OCI-LY7 (cell line): ENCODE measurements at regions not wholly inside any gene's neighbourhood (a gene's known extent, or its start where the extent isn't known, plus 50 kb on each side); places are given as distances from the start of the nearest gene placed in this dataset.

Experiments
- BruUV-seq: library from RNA; stranded (reverse); fragments of 400-500 nt; replicated peaks from 2 replicates; lab custom pipeline; 2021; lab: Mats Ljungman, UMichigan
- CTCF ChIA-PET: fragments of 300-600 bp; sonication (Branson Sonifier 250); formaldehyde crosslinking; loops from one replicate; lab custom pipeline; 2022; ENCODE audit warnings: antibody characterized with exemption; ENCODE audit not compliant: unreplicated experiment; lab: Charles Lee
- POLR2A ChIA-PET: fragments of 300-600 bp; sonication (Branson Sonifier 250); formaldehyde crosslinking; loops from one replicate; lab custom pipeline; 2022; ENCODE audit warnings: antibody characterized with exemption; lab: Charles Lee
- DNase-seq: peaks from one replicate; pipeline ENCODE4 v3.0.0-alpha.2; 2015; ENCODE audit warnings: low spot score
- H2AFZ ChIP-seq: fragments of 200-600 bp; sonication (generic), shearing (Covaris generic); 2 replicates; pipeline ENCODE4 v1.6.1; 2014; ENCODE audit warnings: mild to moderate bottlenecking, antibody characterized with exemption, low read length, moderate library complexity
- H3K27ac ChIP-seq: fragments of 200-600 bp; sonication (generic); 2 replicates; pipeline ENCODE4 v1.5.1; 2014; ENCODE audit warnings: mixed run types, low read depth, mild to moderate bottlenecking, moderate library complexity, low read length, inconsistent platforms; ENCODE audit not compliant: poor library complexity, severe bottlenecking
- H3K36me3 ChIP-seq: fragments of 200-600 bp; sonication (generic); 2 replicates; pipeline ENCODE4 v1.6.1; 2014; ENCODE audit warnings: mild to moderate bottlenecking, antibody characterized with exemption, low read length, moderate library complexity, mixed read lengths; ENCODE audit not compliant: insufficient read depth
- H3K4me1 ChIP-seq: fragments of 200-600 bp; sonication (generic); 2 replicates; pipeline ENCODE4 v1.5.1; 2014; ENCODE audit warnings: mild to moderate bottlenecking, low read length; ENCODE audit not compliant: insufficient read depth, poor library complexity, severe bottlenecking
- H3K4me2 ChIP-seq: fragments of 200-600 bp; sonication (generic); 2 replicates; pipeline ENCODE4 v1.6.1; 2014; ENCODE audit warnings: mild to moderate bottlenecking, low read length
- H3K4me3 ChIP-seq: fragments of 200-600 bp; sonication (generic); 2 replicates; pipeline ENCODE4 v1.5.1; 2014; ENCODE audit warnings: mild to moderate bottlenecking, low read depth, low read length; ENCODE audit not compliant: poor library complexity, severe bottlenecking
- H3K79me2 ChIP-seq: fragments of 200-600 bp; sonication (generic); 2 replicates; pipeline ENCODE4 v1.6.1; 2016; ENCODE audit warnings: low read depth, mild to moderate bottlenecking, low read length, moderate library complexity, mixed read lengths; ENCODE audit not compliant: insufficient read depth
- H3K9me2 ChIP-seq: fragments of 200-600 bp; sonication (generic); 2 replicates; pipeline ENCODE4 v1.6.1; 2016; ENCODE audit warnings: mild to moderate bottlenecking, low read length, mixed read lengths; ENCODE audit not compliant: insufficient read depth
- H3K9me3 ChIP-seq: fragments of 200-600 bp; sonication (generic); 2 replicates; pipeline ENCODE4 v1.6.1; 2014; ENCODE audit warnings: mild to moderate bottlenecking, mixed run types, low read length, mixed read lengths
- H4K20me1 ChIP-seq: fragments of 200-600 bp; sonication (generic); 2 replicates; pipeline ENCODE4 v1.6.1; 2014; ENCODE audit warnings: mild to moderate bottlenecking, antibody characterized with exemption, low read length, moderate library complexity, mixed read lengths; ENCODE audit not compliant: insufficient read depth
- EZH2phosphoT487 ChIP-seq: fragments of 200-600 bp; sonication (generic); IDR thresholded peaks from 2 replicates; pipeline ENCODE4 v1.6.1; 2018; ENCODE audit warnings: low read depth, borderline replicate concordance, mild to moderate bottlenecking, mixed run types, antibody characterized with exemption, low read length, moderate library complexity, mixed read lengths
- intact Hi-C: fragments of 100-400 bp; cut with micrococcal nuclease; formaldehyde crosslinking; loops from one replicate; pipeline ENCODE4 v1.10.0; 2022; ENCODE audit not compliant: unreplicated experiment
- TF ChIP-seq, protein P1 (sequence below): fragments of 200-600 bp; sonication (generic); conservative IDR thresholded peaks from 2 replicates; pipeline ENCODE4 v1.5.1; 2014; ENCODE audit warnings: mild to moderate bottlenecking, antibody characterized with exemption, low read length, moderate library complexity, mixed read lengths

DNA sequence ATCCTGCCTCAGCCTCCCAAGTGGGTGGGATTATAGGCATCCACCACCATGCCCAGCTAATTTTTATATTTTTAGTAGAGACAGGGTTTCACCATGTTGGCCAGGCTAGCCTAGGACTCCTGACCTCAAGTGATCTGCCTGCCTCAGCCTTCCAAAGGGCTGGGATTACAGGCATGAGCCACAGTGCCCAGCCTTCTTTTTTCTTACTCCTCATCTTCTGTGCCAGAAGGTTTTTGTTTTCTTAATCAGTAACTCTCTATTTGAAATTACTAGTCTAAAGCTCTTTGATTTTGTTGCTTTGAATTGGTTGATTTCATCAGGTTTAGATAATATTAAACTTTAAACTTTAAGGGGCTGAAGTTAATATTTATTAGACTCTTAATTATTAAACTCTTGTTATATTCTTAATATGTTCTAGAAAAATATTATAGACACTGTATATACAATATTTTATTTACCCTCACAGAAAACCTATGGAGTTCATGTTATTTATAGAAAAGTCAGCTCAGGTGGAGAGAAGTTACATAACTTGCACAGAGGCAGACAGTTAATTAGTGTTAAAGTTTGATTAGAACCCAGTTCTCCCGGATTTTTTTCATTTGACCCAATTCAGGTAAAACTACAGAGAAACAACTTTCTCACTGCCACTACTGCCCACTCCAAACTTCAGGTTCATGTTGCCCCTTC, 177.4 kb upstream of the SGK1 start:
- CTCF ChIA-PET = no interaction called here

DNA sequence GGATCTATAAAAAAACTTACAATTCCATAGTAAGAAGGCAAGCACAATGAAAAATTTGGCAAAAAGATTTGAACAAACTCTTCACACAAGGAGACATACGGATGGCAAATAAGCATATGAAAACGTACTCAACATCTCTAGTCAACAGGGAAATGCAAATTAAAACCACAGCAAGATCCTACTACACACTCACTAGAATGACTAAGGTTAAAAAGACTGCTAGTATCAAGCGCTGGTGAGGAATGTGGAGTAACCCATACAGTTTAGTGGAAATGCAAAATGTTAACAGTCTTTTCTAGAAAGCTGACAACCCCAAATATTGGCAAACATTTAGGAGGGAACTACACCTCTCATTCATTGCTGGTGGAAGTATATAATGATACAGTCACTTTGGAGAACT, 175.9 kb upstream of the SGK1 start:
- no TSS peak for BruUV-seq
- no peaks in the 10 kb centered on the region for H3K79me2 ChIP-seq
- intact Hi-C loops = no loop called here
- H3K4me1 ChIP-seq = no peaks in the 10 kb centered on the region
- ChIA-PET POLR2A (interaction anchor here (0.7 kb wide), 1 partner anchor 443 kb away, joined by 3 read pairs; no protein-coding TSS in a partner anchor), CTCF (no interaction called here)
- H3K36me3 ChIP-seq = no peaks in the 10 kb centered on the region
- no peak overlapping the region for H2AFZ ChIP-seq
- H3K4me3 ChIP-seq = no peak overlapping the region
- no peaks in the 10 kb centered on the region for H3K9me2 ChIP-seq
- TF ChIP-seq, protein P1, sequence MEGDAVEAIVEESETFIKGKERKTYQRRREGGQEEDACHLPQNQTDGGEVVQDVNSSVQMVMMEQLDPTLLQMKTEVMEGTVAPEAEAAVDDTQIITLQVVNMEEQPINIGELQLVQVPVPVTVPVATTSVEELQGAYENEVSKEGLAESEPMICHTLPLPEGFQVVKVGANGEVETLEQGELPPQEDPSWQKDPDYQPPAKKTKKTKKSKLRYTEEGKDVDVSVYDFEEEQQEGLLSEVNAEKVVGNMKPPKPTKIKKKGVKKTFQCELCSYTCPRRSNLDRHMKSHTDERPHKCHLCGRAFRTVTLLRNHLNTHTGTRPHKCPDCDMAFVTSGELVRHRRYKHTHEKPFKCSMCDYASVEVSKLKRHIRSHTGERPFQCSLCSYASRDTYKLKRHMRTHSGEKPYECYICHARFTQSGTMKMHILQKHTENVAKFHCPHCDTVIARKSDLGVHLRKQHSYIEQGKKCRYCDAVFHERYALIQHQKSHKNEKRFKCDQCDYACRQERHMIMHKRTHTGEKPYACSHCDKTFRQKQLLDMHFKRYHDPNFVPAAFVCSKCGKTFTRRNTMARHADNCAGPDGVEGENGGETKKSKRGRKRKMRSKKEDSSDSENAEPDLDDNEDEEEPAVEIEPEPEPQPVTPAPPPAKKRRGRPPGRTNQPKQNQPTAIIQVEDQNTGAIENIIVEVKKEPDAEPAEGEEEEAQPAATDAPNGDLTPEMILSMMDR = no peak
- no peak for TF ChIP-seq EZH2phosphoT487
- no peak overlapping the region for H3K27ac ChIP-seq
- H3K4me2 ChIP-seq = no peak overlapping the region
- DNase-seq = no peak
- H3K9me3 ChIP-seq = no peaks in the 10 kb centered on the region
- no peaks in the 10 kb centered on the region for H4K20me1 ChIP-seq

More for the DNA sequence above, 177.4 kb upstream of the SGK1 start:
- TF ChIP-seq, protein P1 = no peak
- no peak for TF ChIP-seq EZH2phosphoT487
- Histone ChIP-seq H3K9me2 (no peaks in the 10 kb centered on the region), H3K9me3 (no peaks in the 10 kb centered on the region), H3K36me3 (no peaks in the 10 kb centered on the region), H4K20me1 (no peaks in the 10 kb centered on the region), H3K4me2 (no peak overlapping the region), H3K27ac (no peak overlapping the region), H2AFZ (no peak overlapping the region), H3K79me2 (no peaks in the 10 kb centered on the region), H3K4me1 (no peaks in the 10 kb centered on the region), H3K4me3 (no peak overlapping the region)
- intact Hi-C loops = no loop called here
- no TSS peak for BruUV-seq
- DNase-seq = no peak
- POLR2A ChIA-PET = interaction anchor here (0.6 to 1.1 kb wide), 3 partner anchors 21 to 114 kb away, joined by 3 to 8 read pairs (median 3); no protein-coding TSS in a partner anchor

GRCh38 chr6:134491477-134491876, 173.6 kb upstream of the SGK1 start:
- Histone ChIP-seq H3K4me1 (no peaks in the 10 kb centered on the region), H3K9me3 (no peaks in the 10 kb centered on the region), H3K4me2 (no peak overlapping the region), H4K20me1 (no peaks in the 10 kb centered on the region), H2AFZ (no peak overlapping the region), H3K27ac (no peak overlapping the region), H3K36me3 (no peaks in the 10 kb centered on the region), H3K79me2 (no peaks in the 10 kb centered on the region), H3K9me2 (no peaks in the 10 kb centered on the region), H3K4me3 (no peak overlapping the region)
- no TSS peak for BruUV-seq
- intact Hi-C loops = no loop called here
- no peak for TF ChIP-seq EZH2phosphoT487
- TF ChIP-seq, protein P1 = no peak
- DNase-seq = no peak
- CTCF ChIA-PET = no interaction called here
- POLR2A ChIA-PET = interaction anchor here (0.6 to 0.8 kb wide), 2 partner anchors 12 to 54 kb away, joined by 3 read pairs; no protein-coding TSS in a partner anchor
